SK-N-SH treated with all-trans-retinoic acid at 6 μM for 48 hours (cell line): ENCODE measurements at regions not wholly inside any gene's neighbourhood (a gene's known extent, or its start where the extent isn't known, plus 50 kb on each side); places are given as distances from the start of the nearest gene placed in this dataset.

ENCODE experiments used
- ARNTL ChIP-seq: fragments of 450-650 bp; formaldehyde crosslinking; IDR thresholded peaks from 2 replicates; pipeline ENCODE4 v1.5.0; 2020; ENCODE audit warnings: low read depth, mild to moderate bottlenecking, moderate library complexity, borderline replicate concordance
- ESRRG ChIP-seq: fragments of 250-450 bp; sonication (Bioruptor Pico); IDR thresholded peaks from 2 replicates; pipeline ENCODE4 v1.6.1; 2021; ENCODE audit warnings: mild to moderate bottlenecking
- GLIS3 ChIP-seq: fragments of 250-450 bp; sonication (Bioruptor Pico); IDR thresholded peaks from 2 replicates; pipeline ENCODE4 v1.5.0; 2020; ENCODE audit warnings: mild to moderate bottlenecking, moderate library complexity
- PPARA ChIP-seq: fragments of 250-450 bp; sonication (Bioruptor Pico); IDR thresholded peaks from 2 replicates; pipeline ENCODE4 v1.5.0; 2020; ENCODE audit warnings: mild to moderate bottlenecking, borderline replicate concordance
- RARB ChIP-seq: fragments of 250-450 bp; sonication (Bioruptor Pico); IDR thresholded peaks from 2 replicates; pipeline ENCODE4 v1.8.0; 2021; ENCODE audit warnings: mild to moderate bottlenecking, moderate library complexity
- SNAI2 ChIP-seq: fragments of 250-450 bp; sonication (Bioruptor Pico); IDR thresholded peaks from 2 replicates; pipeline ENCODE4 v1.5.0; 2020; ENCODE audit warnings: mild to moderate bottlenecking, moderate library complexity
- TCF4 ChIP-seq: fragments of 250-450 bp; sonication (Bioruptor Pico); IDR thresholded peaks from 2 replicates; pipeline ENCODE4 v1.8.0; 2021; ENCODE audit warnings: mild to moderate bottlenecking, moderate library complexity, borderline replicate concordance
- TOX ChIP-seq: fragments of 250-450 bp; sonication (Bioruptor Pico); IDR thresholded peaks from 2 replicates; pipeline ENCODE4 v1.8.0; 2021; ENCODE audit warnings: mild to moderate bottlenecking, moderate library complexity, borderline replicate concordance
- ZC3H10 ChIP-seq: fragments of 250-450 bp; sonication (Bioruptor Pico); IDR thresholded peaks from 2 replicates; pipeline ENCODE4 v1.5.1; 2021; ENCODE audit warnings: mild to moderate bottlenecking, moderate library complexity
- ZFP30 ChIP-seq: fragments of 450-650 bp; formaldehyde crosslinking; IDR thresholded peaks from 2 replicates; pipeline ENCODE4 v1.5.0; 2022; ENCODE audit warnings: mild to moderate bottlenecking, moderate library complexity
- TF ChIP-seq, protein P1 (sequence below): fragments of 250-450 bp; sonication (Bioruptor Pico); IDR thresholded peaks from 2 replicates; pipeline ENCODE4 v1.8.0; 2020; ENCODE audit warnings: mild to moderate bottlenecking, moderate library complexity, borderline replicate concordance
- TF ChIP-seq, protein P2 (sequence below): fragments of 250-450 bp; sonication (Bioruptor Pico); IDR thresholded peaks from 2 replicates; pipeline ENCODE4 v1.5.1; 2021; ENCODE audit warnings: mild to moderate bottlenecking, moderate library complexity

DNA sequence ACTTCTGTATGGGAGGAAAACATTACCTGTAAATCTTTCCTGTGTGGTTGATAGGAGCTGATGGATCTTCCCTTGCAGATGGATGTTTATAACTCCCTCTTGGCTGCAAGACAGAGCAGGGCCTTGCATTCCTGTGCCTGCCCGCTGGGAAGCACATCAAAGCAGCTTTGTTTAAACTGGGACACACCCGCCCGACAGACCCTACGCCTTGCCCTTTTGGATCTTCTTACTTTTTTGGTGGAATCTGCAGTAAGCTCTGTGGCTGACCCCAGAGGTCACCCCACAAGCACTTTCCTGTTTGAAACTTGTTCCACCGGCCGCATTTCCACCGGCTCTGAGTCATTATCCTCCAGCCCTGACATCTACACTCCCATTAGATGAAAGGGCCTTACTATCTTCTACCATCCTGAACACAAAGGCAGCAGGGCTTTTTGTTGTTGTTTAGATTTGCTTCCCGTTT, 244.1 kb upstream of the STT3B start:
- TF ChIP-seq ESRRG (CRISPR knock-in tag) (no peak), PPARA (CRISPR knock-in tag) (no peak), SNAI2 (CRISPR knock-in tag) (no peak), ZFP30 (CRISPR knock-in tag) (no peak), TOX (CRISPR knock-in tag) (no peak), GLIS3 (CRISPR knock-in tag) (no peak), RARB (no peak), ZC3H10 (CRISPR knock-in tag) (no peak), TCF4 (CRISPR knock-in tag) (no peak), ARNTL (CRISPR knock-in tag) (no peak)
- TF ChIP-seq, protein P1, sequence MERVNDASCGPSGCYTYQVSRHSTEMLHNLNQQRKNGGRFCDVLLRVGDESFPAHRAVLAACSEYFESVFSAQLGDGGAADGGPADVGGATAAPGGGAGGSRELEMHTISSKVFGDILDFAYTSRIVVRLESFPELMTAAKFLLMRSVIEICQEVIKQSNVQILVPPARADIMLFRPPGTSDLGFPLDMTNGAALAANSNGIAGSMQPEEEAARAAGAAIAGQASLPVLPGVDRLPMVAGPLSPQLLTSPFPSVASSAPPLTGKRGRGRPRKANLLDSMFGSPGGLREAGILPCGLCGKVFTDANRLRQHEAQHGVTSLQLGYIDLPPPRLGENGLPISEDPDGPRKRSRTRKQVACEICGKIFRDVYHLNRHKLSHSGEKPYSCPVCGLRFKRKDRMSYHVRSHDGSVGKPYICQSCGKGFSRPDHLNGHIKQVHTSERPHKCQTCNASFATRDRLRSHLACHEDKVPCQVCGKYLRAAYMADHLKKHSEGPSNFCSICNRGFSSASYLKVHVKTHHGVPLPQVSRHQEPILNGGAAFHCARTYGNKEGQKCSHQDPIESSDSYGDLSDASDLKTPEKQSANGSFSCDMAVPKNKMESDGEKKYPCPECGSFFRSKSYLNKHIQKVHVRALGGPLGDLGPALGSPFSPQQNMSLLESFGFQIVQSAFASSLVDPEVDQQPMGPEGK (CRISPR knock-in tag) = no peak
- TF ChIP-seq, protein P2, sequence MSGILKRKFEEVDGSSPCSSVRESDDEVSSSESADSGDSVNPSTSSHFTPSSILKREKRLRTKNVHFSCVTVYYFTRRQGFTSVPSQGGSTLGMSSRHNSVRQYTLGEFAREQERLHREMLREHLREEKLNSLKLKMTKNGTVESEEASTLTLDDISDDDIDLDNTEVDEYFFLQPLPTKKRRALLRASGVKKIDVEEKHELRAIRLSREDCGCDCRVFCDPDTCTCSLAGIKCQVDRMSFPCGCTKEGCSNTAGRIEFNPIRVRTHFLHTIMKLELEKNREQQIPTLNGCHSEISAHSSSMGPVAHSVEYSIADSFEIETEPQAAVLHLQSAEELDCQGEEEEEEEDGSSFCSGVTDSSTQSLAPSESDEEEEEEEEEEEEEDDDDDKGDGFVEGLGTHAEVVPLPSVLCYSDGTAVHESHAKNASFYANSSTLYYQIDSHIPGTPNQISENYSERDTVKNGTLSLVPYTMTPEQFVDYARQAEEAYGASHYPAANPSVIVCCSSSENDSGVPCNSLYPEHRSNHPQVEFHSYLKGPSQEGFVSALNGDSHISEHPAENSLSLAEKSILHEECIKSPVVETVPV = no peak
